HepG2 (cell line): ENCODE measurements at regions not wholly inside any gene's neighbourhood (a gene's known extent, or its start where the extent isn't known, plus 50 kb on each side); places are given as distances from the start of the nearest gene placed in this dataset.

Experiments used
- FOXK1 ChIP-seq: sonication (generic); formaldehyde crosslinking; IDR thresholded peaks from 2 replicates; pipeline ENCODE4 v1.4.0; 2020; ENCODE audit warnings: low read depth, missing genetic modification reagents, borderline replicate concordance
- HNRNPUL1 ChIP-seq: fragments of 200-400 bp; formaldehyde crosslinking; IDR thresholded peaks from 2 replicates; pipeline ENCODE4 v1.6.1; 2017; ENCODE audit warnings: low read depth, mild to moderate bottlenecking, low read length, moderate library complexity
- MAF1 ChIP-seq: sonication (generic); formaldehyde crosslinking; IDR thresholded peaks from 2 replicates; pipeline ENCODE4 v1.5.0; 2020; ENCODE audit warnings: missing genetic modification reagents, borderline replicate concordance
- ZNF335 ChIP-seq: sonication (generic); formaldehyde crosslinking; IDR thresholded peaks from 2 replicates; pipeline ENCODE4 v1.4.0; 2020; ENCODE audit warnings: missing genetic modification reagents
- ZNF564 ChIP-seq: sonication (generic); formaldehyde crosslinking; IDR thresholded peaks from 2 replicates; pipeline ENCODE4 v1.8.1; 2023; ENCODE audit warnings: mild to moderate bottlenecking, missing genetic modification reagents
- ZNF788 ChIP-seq: sonication (generic); formaldehyde crosslinking; IDR thresholded peaks from 2 replicates; pipeline ENCODE4 v1.5.0; 2020; ENCODE audit warnings: mild to moderate bottlenecking, missing genetic modification reagents, borderline replicate concordance

DNA sequence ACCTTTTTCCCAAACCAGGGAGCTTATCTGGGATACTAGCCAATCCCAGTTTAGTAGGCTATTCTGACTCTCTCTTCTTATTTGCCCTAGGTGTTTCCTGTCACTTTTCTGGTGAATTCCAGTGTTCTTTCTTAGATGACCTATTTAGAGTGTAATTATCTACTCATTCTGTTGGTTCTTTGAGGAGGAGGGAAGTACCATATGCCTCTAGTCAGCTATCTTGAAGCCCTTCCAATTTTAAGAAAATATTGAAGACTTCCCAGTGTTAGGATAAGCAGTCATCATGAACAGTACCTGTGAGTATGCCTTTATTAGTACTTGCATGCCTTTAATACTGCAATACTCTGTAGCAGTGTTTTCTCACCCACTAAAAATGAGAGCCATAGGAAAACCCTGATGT is 724.3 kb upstream of the SLITRK1 start:
- TF ChIP-seq ZNF335 (CRISPR knock-in tag): no peak
- no peak for TF ChIP-seq ZNF788 (CRISPR knock-in tag)
- no peak for TF ChIP-seq MAF1
- TF ChIP-seq HNRNPUL1: no peak
- no peak for TF ChIP-seq FOXK1 (CRISPR knock-in tag)
- no peak for TF ChIP-seq ZNF564 (CRISPR knock-in tag)
